ENCODE measurements at regions not wholly inside any gene's neighbourhood (a gene's known extent, or its start where the extent isn't known, plus 50 kb on each side); places are given as distances from the start of the nearest gene placed in this dataset.
"Not testable (repeated sequence)": the region's sequence is repeated elsewhere in the genome, so short reads cannot be mapped to it uniquely, and the experiment has no call there.

- Histone ChIP-seq H4K20me1 (ENCODE audit: insufficient read depth) (no peaks in the 10 kb centered on the region), H3F3A (replicated peaks; ENCODE audit: insufficient read depth) (no peaks in the 10 kb centered on the region), H3K4me1 (ENCODE audit: control insufficient read depth in 1 of 2, insufficient read depth in 2 of 2, low read depth in 1 of 2, low read length in 1 of 2) (no peaks in the 10 kb centered on the region; a peak in 1 of 4 replicates), H3K79me2 (ENCODE audit: insufficient read depth) (no peaks in the 10 kb centered on the region), H3K4me3 (ENCODE audit: low read depth in 2 of 2, low read length in 1 of 2) (no peak overlapping the region), H3K9me3 (peaks cover 4% of the 10 kb centered on the region; the same call in 1 of the 2 replicates), H3K36me3 (replicated peaks in 1 of 2; ENCODE audit: control insufficient read depth in 1 of 2, insufficient read depth in 2 of 2, low read length in 1 of 2) (no peaks in the 10 kb centered on the region), H3K9me2 (0 out of 2 replicates have a peak, but pooled peaks cover 2% of the 10 kb centered on the region), H3K27me3 (ENCODE audit: insufficient read depth) (no peaks in the 10 kb centered on the region), H3K27ac (ENCODE audit: low read depth in 2 of 2, low read length in 1 of 2) (no peak overlapping the region), H3K4me2 (no peak overlapping the region), H2AFZ (ENCODE audit: low read depth) (no peak overlapping the region), H3K9ac (no peak overlapping the region)
- CTCF ChIA-PET: interaction anchor here (1.8 kb wide), 1 partner anchor 434 kb away, joined by 4 read pairs; no protein-coding TSS in a partner anchor
- DNase-seq: no peak
- POLR2A ChIA-PET: no interaction called here
- TF ChIP-seq ELF1 (IDR thresholded peaks at IDR 0.05): no peak
- no peak for TF ChIP-seq RFX5 (IDR thresholded peaks at IDR 0.05; ENCODE audit: low read length)
- TF ChIP-seq REST (IDR thresholded peaks at IDR 0.05; ENCODE audit: low read depth, low read length): no peak
- no peak for TF ChIP-seq YY1 (IDR thresholded peaks at IDR 0.05; ENCODE audit: low read depth)
- TF ChIP-seq USF2 (IDR thresholded peaks at IDR 0.05; ENCODE audit: borderline replicate concordance, low read depth, low read length): no peak
- no peak for TF ChIP-seq ZBTB33 (IDR thresholded peaks at IDR 0.05; ENCODE audit: borderline replicate concordance, low read depth)
- TF ChIP-seq FOXM1 (IDR thresholded peaks at IDR 0.05; ENCODE audit: low read depth): no peak
These were observed 91.9 kb upstream of the PPP2R5C start for GRCh38 chr14:101669629-101670028.

GRCh38 chr14:101673873-101674272, 87.6 kb upstream of the PPP2R5C start:
- 21% methylated on average over 5 of the region's 5 CpGs for WGBS (ENCODE audit: low lambda C conversion rate)

GRCh38 chr14:101675835-101676234, 85.7 kb upstream of the PPP2R5C start:
- H3F3A ChIP-seq (replicated peaks; ENCODE audit: insufficient read depth); H4K20me1 ChIP-seq (ENCODE audit: insufficient read depth); H3K4me3 ChIP-seq (ENCODE audit: low read depth in 2 of 2, low read length in 1 of 2); H2AFZ ChIP-seq (ENCODE audit: low read depth); H3K36me3 ChIP-seq (replicated peaks in 1 of 2; ENCODE audit: control insufficient read depth in 1 of 2, insufficient read depth in 2 of 2, low read length in 1 of 2); H3K4me1 ChIP-seq (ENCODE audit: control insufficient read depth in 1 of 2, insufficient read depth in 2 of 2, low read depth in 1 of 2, low read length in 1 of 2); DNase-seq; H3K9me3 ChIP-seq; H3K27ac ChIP-seq (ENCODE audit: low read depth in 2 of 2, low read length in 1 of 2); H3K9me2 ChIP-seq; POLR2A ChIA-PET; H3K4me2 ChIP-seq; H3K27me3 ChIP-seq (ENCODE audit: insufficient read depth); H3K9ac ChIP-seq; H3K79me2 ChIP-seq (ENCODE audit: insufficient read depth): not testable (repeated sequence)
- WGBS (ENCODE audit: low lambda C conversion rate): 64% methylated on average over 2 of the region's 2 CpGs
- CTCF ChIA-PET: interaction anchor here (0.6 kb wide), 1 partner anchor 435 kb away, joined by 3 read pairs; no protein-coding TSS in a partner anchor

More at GRCh38 chr14:101673873-101674272, 87.6 kb upstream of the PPP2R5C start:
- 0 out of 2 replicates have a peak, but pooled peaks cover 2% of the 10 kb centered on the region for H3K9me2 ChIP-seq
- H3K9me3 ChIP-seq: peaks cover 4% of the 10 kb centered on the region; the same call in 1 of the 2 replicates
- no peak overlapping the region for H2AFZ ChIP-seq (ENCODE audit: low read depth)
- H3K4me2 ChIP-seq: no peak overlapping the region
- no peak for TF ChIP-seq EP300 (IDR thresholded peaks at IDR 0.05; ENCODE audit: borderline replicate concordance in 1 of 2, low read depth in 1 of 2, low read length in 1 of 2)
- no peak for TF ChIP-seq IRF3 (IDR thresholded peaks at IDR 0.05; ENCODE audit: low read depth, low read length)
- TF ChIP-seq GABPA (IDR thresholded peaks at IDR 0.05; ENCODE audit: low read depth): no peak
- no peak for TF ChIP-seq YY1 (IDR thresholded peaks at IDR 0.05; ENCODE audit: low read depth)
- TF ChIP-seq NFIC (IDR thresholded peaks at IDR 0.05; ENCODE audit: borderline replicate concordance): no peak
- no peak for TF ChIP-seq JUND (IDR thresholded peaks at IDR 0.05)
- no peak for TF ChIP-seq SMC3 (IDR thresholded peaks at IDR 0.05; ENCODE audit: low read depth, low read length)
- no peak for TF ChIP-seq GATA2 (CRISPR knock-in tag; IDR thresholded peaks at IDR 0.05)
- TF ChIP-seq MXI1 (IDR thresholded peaks at IDR 0.05; ENCODE audit: low read depth, low read length): no peak
- no peak for TF ChIP-seq EZH2phosphoT487 (IDR thresholded peaks at IDR 0.05; ENCODE audit: borderline replicate concordance, low read depth)
- TF ChIP-seq FOXJ3 (CRISPR knock-in tag; IDR thresholded peaks at IDR 0.05): no peak
- TF ChIP-seq TCF12 (IDR thresholded peaks at IDR 0.05): no peak
- no peaks in the 10 kb centered on the region for H3K79me2 ChIP-seq (ENCODE audit: insufficient read depth)
- H3F3A ChIP-seq (replicated peaks; ENCODE audit: insufficient read depth): no peaks in the 10 kb centered on the region
- ChIA-PET CTCF (interaction anchor here (1.2 to 1.6 kb wide), 2 partner anchors 9 to 45 kb away, joined by 4 read pairs; no protein-coding TSS in a partner anchor), POLR2A (no interaction called here)
- no peaks in the 10 kb centered on the region for H3K4me1 ChIP-seq (ENCODE audit: control insufficient read depth in 1 of 2, insufficient read depth in 2 of 2, low read depth in 1 of 2, low read length in 1 of 2)
- no peak overlapping the region for H3K4me3 ChIP-seq (ENCODE audit: low read depth in 2 of 2, low read length in 1 of 2)
- no peak overlapping the region for H3K9ac ChIP-seq
- H3K36me3 ChIP-seq (replicated peaks in 1 of 2; ENCODE audit: control insufficient read depth in 1 of 2, insufficient read depth in 2 of 2, low read length in 1 of 2): no peaks in the 10 kb centered on the region
- no peaks in the 10 kb centered on the region for H3K27me3 ChIP-seq (ENCODE audit: insufficient read depth)
- DNase-seq: no peak
- H3K27ac ChIP-seq (ENCODE audit: low read depth in 2 of 2, low read length in 1 of 2): no peak overlapping the region
- H4K20me1 ChIP-seq (ENCODE audit: insufficient read depth): no peaks in the 10 kb centered on the region

Measured in SK-N-SH (cell line).